HG02852 (cell line): ENCODE measurements at regions not wholly inside any gene's neighbourhood (a gene's known extent, or its start where the extent isn't known, plus 50 kb on each side); places are given as distances from the start of the nearest gene placed in this dataset.
"Not testable (repeated sequence)": the region's sequence is repeated elsewhere in the genome, so short reads cannot be mapped to it uniquely, and the experiment has no call there.

Experiments
- ATAC-seq: cut with Tn5 transposase; IDR thresholded peaks from one replicate; pipeline ENCODE4 v1.9.1; 2021; ENCODE audit warnings: mild to moderate bottlenecking, moderate library complexity; ENCODE audit not compliant: unreplicated experiment

- no peak for ATAC-seq
Measured at GRCh38 chr14:105979446-105979845, 453.1 kb downstream of the TMEM121 start.

- ATAC-seq, result no peak
Measured at GRCh38 chr14:105980224-105980623, 453.8 kb downstream of the TMEM121 start.

GRCh38 chr14:105981517-105982302 lies 455.3 kb downstream of the TMEM121 start:
- not testable (repeated sequence) for ATAC-seq

GRCh38 chr14:105982664-105983063 lies 456.3 kb downstream of the TMEM121 start:
- no peak for ATAC-seq

GRCh38 chr14:105986894-105987284 lies 460.5 kb downstream of the TMEM121 start:
- no peak for ATAC-seq

- no peak for ATAC-seq
Measured at GRCh38 chr14:105987563-105987962, 461.2 kb downstream of the TMEM121 start.

- ATAC-seq, result no peak
Measured at GRCh38 chr14:105989566-105990302, 463.4 kb downstream of the TMEM121 start.

- ATAC-seq, result not testable (repeated sequence)
Measured at GRCh38 chr14:105991677-105992076, 465.3 kb downstream of the TMEM121 start.

- no peak for ATAC-seq
Measured at GRCh38 chr14:105993814-105994213, 467.4 kb downstream of the TMEM121 start.

- not testable (repeated sequence) for ATAC-seq
Measured at GRCh38 chr14:105995011-105995710, 468.8 kb downstream of the TMEM121 start.

- ATAC-seq, result not testable (repeated sequence)
Measured at GRCh38 chr14:105998597-105998996, 472.2 kb downstream of the TMEM121 start.

- peak; percentile 83 for ATAC-seq
Measured at GRCh38 chr14:105999361-106000028, 473.1 kb downstream of the TMEM121 start.

- peak; percentile 32 for ATAC-seq
Measured at GRCh38 chr14:106000029-106000511, 473.7 kb downstream of the TMEM121 start.

GRCh38 chr14:106001277-106001676 lies 474.9 kb downstream of the TMEM121 start:
- not testable (repeated sequence) for ATAC-seq

GRCh38 chr14:106003351-106003750 lies 477.0 kb downstream of the TMEM121 start:
- ATAC-seq, result no peak

GRCh38 chr14:106004937-106005795 lies 478.8 kb downstream of the TMEM121 start:
- ATAC-seq, result not testable (repeated sequence)

- not testable (repeated sequence) for ATAC-seq
Measured at GRCh38 chr14:106006043-106006442, 479.7 kb downstream of the TMEM121 start.

GRCh38 chr14:106006716-106007115 lies 480.3 kb downstream of the TMEM121 start:
- ATAC-seq, result not testable (repeated sequence)

GRCh38 chr14:106010783-106011182 lies 484.4 kb downstream of the TMEM121 start:
- ATAC-seq, result no peak
